AG10803 (cell line): ENCODE measurements at regions not wholly inside any gene's neighbourhood (a gene's known extent, or its start where the extent isn't known, plus 50 kb on each side); places are given as distances from the start of the nearest gene placed in this dataset.

Source experiments
- DNase-seq: peaks from one replicate; pipeline ENCODE4 v3.0.0; 2010; ENCODE audit warnings: low read depth
- H3K4me3 ChIP-seq: 2 replicates; pipeline ENCODE4 v1.5.1; 2011; ENCODE audit warnings: mild to moderate bottlenecking, low read length, control low read depth
- CTCF ChIP-seq: conservative IDR thresholded peaks from 2 replicates; pipeline ENCODE4 v1.5.1; 2011; ENCODE audit warnings: mild to moderate bottlenecking, low read length, control low read depth, inconsistent platforms

DNA sequence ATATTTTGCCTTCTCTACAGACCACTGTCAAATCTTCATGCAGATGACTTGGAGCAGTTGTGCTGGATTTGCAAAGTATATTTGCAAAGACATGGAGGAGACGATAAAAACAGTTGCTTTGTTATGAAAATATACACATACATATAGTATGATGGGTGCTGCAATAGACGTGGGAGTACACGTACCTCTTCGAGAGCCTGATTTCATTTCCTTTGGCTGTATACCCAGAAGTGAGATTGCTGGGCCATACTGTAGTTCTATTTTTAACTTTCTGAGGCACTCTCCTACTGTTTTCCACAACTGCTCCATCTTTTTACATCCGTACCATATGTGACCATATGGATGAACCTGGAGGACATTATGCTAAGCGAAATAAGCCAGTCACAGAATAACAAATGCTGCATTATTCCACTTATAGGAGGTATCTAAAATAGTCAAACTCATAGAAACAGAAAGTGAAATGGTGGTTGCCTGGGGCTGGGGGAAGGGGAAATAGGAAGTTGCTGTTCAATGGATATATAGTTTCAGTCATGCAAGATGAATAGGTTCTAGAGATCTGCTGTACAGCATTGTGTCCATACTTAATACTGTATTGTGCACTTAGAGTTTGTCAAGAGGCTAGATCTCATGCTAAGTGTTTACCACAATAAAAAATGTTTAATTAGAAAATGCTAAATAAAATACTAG is 223.8 kb downstream of the HAO1 start:
- H3K4me3 ChIP-seq = no peak overlapping the region
- TF ChIP-seq CTCF = no peak
- DNase-seq = no peak

DNA sequence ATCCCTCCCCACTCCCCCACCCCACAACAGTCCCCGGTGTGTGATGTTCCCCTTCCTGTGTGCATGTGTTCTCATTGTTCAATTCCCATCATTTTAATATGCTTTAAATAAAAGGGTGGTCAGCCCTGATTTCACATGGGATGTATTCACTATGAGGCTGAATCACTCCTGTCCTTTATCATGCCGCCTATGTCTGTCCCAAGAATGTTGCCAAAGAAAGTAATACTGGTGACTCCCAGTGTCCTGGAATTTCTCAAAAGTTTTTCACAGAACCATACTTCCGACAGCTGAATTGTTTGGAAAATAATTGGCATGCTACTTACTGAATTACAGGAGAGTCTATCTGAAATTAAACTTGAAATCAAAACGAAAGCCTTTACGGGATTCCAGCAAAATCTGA is 217.7 kb downstream of the HAO1 start:
- H3K4me3 ChIP-seq = no peak overlapping the region
- TF ChIP-seq CTCF = no peak
- DNase-seq = peak; percentile 6

- H3K4me3 ChIP-seq = no peak overlapping the region
- peak; percentile 37 for DNase-seq
- no peak for TF ChIP-seq CTCF
These were observed 217.0 kb downstream of the HAO1 start for GRCh38 chr20:7723284-7723683.

DNA sequence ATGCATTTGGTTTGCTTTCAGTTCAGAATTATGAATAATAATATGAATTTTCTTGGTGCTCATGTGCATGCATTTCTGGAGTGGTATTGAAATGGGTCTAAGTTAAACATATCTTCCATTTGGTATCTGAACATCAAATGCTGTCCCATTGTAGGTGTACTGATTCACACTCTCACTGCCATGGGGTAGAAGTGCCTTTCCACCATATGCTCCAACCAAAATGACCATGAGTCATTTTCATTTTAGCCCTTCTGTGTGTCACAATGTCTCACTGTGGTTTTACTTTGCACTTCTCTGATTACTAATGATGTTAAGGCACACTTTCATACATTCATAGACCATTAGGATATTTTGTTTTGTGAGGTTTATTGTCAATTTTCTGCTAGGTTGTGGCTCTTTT is 211.9 kb downstream of the HAO1 start:
- TF ChIP-seq CTCF = no peak
- no peak overlapping the region for H3K4me3 ChIP-seq
- peak; percentile 23 for DNase-seq

- no peak overlapping the region for H3K4me3 ChIP-seq
- TF ChIP-seq CTCF = no peak
- no peak for DNase-seq
These were observed 206.0 kb downstream of the HAO1 start for GRCh38 chr20:7734216-7734615.

DNA sequence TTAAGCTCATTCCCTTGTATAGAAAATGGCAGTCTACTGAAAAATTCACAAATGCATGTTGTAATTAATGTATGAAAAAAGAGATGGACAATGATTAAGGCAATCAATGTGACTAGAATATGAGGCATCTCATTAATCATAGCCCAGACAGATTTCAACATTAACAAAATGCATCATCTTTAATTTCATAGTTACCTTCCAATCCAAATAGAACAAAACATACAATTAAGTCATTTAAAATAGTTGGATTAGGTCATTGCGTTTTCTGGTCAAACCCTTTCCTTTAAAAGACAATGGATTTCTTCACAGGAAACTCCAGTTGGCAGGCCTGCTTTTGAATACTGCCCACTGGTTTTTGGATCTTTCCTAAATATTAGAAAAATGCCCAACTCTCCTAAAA is 203.9 kb downstream of the HAO1 start:
- H3K4me3 ChIP-seq = no peak overlapping the region
- no peak for TF ChIP-seq CTCF
- no peak for DNase-seq

DNA sequence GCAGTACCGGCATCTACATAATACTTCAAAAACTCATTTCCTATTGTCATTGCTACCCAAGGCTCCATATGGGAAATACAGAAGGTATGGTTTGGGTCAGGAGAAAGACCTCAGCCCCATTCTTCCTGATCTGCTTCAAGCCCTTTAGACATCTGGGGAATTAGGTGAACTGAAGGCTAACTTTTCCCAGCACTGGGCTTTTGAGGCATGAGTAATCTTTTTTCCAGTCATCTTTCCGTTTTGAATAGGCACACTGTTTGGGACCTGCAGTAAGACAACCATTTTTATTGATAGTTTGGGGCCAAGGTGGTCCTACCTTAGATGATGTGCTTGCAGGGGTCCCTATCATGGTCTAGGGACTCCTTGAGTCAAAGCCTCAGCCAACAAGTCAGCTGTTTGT is 198.4 kb downstream of the HAO1 start:
- no peak for TF ChIP-seq CTCF
- H3K4me3 ChIP-seq = no peak overlapping the region
- DNase-seq = no peak
